Osteoblast (primary cell): ENCODE measurements at regions not wholly inside any gene's neighbourhood (a gene's known extent, or its start where the extent isn't known, plus 50 kb on each side); places are given as distances from the start of the nearest gene placed in this dataset.

Experiments
- DNase-seq: peaks from one replicate; pipeline ENCODE4 v3.0.0; 2011; ENCODE audit warnings: low spot score, mixed read lengths; ENCODE audit not compliant: insufficient read length; ENCODE audit errors: missing footprints
- H2AFZ ChIP-seq: 2 replicates; pipeline ENCODE4 v1.6.0; 2011; ENCODE audit warnings: mild to moderate bottlenecking, low read length
- H3K27ac ChIP-seq: 2 replicates; pipeline ENCODE4 v1.5.1; 2011; ENCODE audit warnings: mild to moderate bottlenecking, low read depth, low read length, moderate library complexity
- H3K27me3 ChIP-seq: 2 replicates; pipeline ENCODE4 v1.6.0; 2012; ENCODE audit warnings: mild to moderate bottlenecking, control low read depth, inconsistent platforms, low read length, moderate library complexity; ENCODE audit not compliant: insufficient read depth
- H3K36me3 ChIP-seq: 2 replicates; pipeline ENCODE4 v1.5.1; 2011; ENCODE audit warnings: mild to moderate bottlenecking, low read length, control low read depth, moderate library complexity; ENCODE audit not compliant: insufficient read depth
- H3K4me1 ChIP-seq: 2 replicates; pipeline ENCODE4 v1.5.1; 2011; ENCODE audit warnings: mild to moderate bottlenecking, low read length, control low read depth, moderate library complexity; ENCODE audit not compliant: insufficient read depth
- H3K4me2 ChIP-seq: 2 replicates; pipeline ENCODE4 v1.6.0; 2011; ENCODE audit warnings: mild to moderate bottlenecking, low read length; ENCODE audit not compliant: insufficient read depth
- H3K4me3 ChIP-seq: fragments of 200-600 bp; sonication (generic); 3 replicates; pipeline ENCODE4 v1.5.1; 2012; ENCODE audit warnings: mild to moderate bottlenecking, low read length, inconsistent platforms; ENCODE audit not compliant: insufficient read depth
- H3K79me2 ChIP-seq: 2 replicates; pipeline ENCODE4 v1.6.0; 2012; ENCODE audit warnings: mild to moderate bottlenecking, low read length, control low read depth, inconsistent platforms; ENCODE audit not compliant: insufficient read depth
- H3K9me3 ChIP-seq: 2 replicates; pipeline ENCODE4 v1.5.1; 2011; ENCODE audit warnings: low read depth, low read length, control low read depth
- H4K20me1 ChIP-seq: 2 replicates; pipeline ENCODE4 v1.6.0; 2012; ENCODE audit warnings: mild to moderate bottlenecking, low read length, control low read depth; ENCODE audit not compliant: insufficient read depth
- TF ChIP-seq, protein P1 (sequence below): IDR thresholded peaks from 2 replicates; pipeline ENCODE4 v1.5.1; 2011; ENCODE audit warnings: mild to moderate bottlenecking, low read depth, low read length, moderate library complexity; ENCODE audit errors: extremely low read depth

DNA sequence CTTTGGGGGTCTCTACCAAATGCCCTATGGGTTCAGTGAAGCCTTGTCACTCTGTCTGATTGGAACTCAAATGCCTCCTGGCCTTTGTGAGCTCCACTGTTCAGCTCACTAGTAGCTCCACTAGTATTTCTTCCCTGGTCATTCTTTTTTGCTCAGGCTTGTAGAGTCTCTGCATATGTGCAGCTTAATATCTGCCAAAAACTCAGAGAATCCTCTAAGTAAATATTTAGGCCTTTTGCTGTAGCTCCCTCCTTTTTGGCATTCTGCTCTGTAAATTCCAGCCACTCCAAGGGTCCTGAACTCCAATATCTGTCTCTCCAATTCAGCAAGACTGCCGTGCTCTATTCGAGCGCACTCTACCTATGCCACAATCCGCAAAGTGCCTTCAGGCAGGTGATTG, 146.5 kb downstream of the MAIP1 start:
- Histone ChIP-seq H3K4me2 (no peak overlapping the region), H3K27me3 (no peaks in the 10 kb centered on the region), H3K4me1 (no peaks in the 10 kb centered on the region), H3K9me3 (no peaks in the 10 kb centered on the region), H4K20me1 (no peaks in the 10 kb centered on the region), H3K27ac (no peak overlapping the region), H3K4me3 (no peak overlapping the region), H3K79me2 (no peaks in the 10 kb centered on the region), H3K36me3 (no peaks in the 10 kb centered on the region), H2AFZ (no peak overlapping the region)
- no peak for DNase-seq
- TF ChIP-seq, protein P1, sequence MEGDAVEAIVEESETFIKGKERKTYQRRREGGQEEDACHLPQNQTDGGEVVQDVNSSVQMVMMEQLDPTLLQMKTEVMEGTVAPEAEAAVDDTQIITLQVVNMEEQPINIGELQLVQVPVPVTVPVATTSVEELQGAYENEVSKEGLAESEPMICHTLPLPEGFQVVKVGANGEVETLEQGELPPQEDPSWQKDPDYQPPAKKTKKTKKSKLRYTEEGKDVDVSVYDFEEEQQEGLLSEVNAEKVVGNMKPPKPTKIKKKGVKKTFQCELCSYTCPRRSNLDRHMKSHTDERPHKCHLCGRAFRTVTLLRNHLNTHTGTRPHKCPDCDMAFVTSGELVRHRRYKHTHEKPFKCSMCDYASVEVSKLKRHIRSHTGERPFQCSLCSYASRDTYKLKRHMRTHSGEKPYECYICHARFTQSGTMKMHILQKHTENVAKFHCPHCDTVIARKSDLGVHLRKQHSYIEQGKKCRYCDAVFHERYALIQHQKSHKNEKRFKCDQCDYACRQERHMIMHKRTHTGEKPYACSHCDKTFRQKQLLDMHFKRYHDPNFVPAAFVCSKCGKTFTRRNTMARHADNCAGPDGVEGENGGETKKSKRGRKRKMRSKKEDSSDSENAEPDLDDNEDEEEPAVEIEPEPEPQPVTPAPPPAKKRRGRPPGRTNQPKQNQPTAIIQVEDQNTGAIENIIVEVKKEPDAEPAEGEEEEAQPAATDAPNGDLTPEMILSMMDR: no peak

DNA sequence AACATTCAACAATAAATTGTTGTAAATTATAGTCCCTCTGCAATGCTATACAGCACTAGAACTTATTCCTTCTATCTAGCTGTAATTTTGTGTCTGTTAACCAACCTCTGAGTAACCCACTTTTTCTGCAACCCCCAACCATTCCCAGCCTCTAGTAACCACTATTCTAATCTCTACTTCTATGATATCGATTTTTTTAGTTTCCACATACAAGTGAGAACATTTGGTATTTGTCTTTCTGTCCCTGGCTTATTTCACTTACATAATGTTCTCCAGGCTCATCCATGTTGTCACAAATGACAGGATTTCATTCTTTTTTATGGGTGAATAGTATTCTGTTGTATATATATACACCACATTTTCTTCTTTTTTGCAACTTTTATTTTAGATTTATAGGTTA, 147.6 kb downstream of the MAIP1 start:
- H3K9me3 ChIP-seq: no peaks in the 10 kb centered on the region
- H3K4me2 ChIP-seq: no peak overlapping the region
- no peak overlapping the region for H3K27ac ChIP-seq
- no peaks in the 10 kb centered on the region for H3K79me2 ChIP-seq
- TF ChIP-seq, protein P1: no peak
- no peaks in the 10 kb centered on the region for H3K27me3 ChIP-seq
- H3K4me1 ChIP-seq: no peaks in the 10 kb centered on the region
- DNase-seq: no peak
- no peaks in the 10 kb centered on the region for H3K36me3 ChIP-seq
- no peak overlapping the region for H3K4me3 ChIP-seq
- no peaks in the 10 kb centered on the region for H4K20me1 ChIP-seq
- no peak overlapping the region for H2AFZ ChIP-seq

DNA sequence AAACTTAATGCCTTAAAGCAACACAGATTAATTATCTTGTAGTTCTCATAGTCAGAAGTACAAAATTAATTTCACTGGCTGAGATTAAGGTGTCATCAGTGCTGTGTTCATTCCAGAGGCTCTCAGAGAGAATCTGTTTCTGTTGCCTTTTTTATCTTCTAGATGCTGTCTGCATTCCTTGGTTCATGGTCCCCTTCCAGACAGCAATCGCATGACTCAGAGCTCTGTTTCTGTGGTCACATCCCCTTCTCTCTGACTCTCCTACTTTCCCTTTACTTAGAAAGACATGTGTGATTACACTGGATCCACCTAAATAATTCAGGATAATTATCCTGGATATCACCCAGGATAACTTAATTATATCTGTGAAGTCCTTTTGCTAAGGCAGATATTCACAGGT, 148.6 kb downstream of the MAIP1 start:
- TF ChIP-seq, protein P1: no peak
- Histone ChIP-seq H3K4me3 (no peak overlapping the region), H3K4me2 (no peak overlapping the region), H4K20me1 (no peaks in the 10 kb centered on the region), H3K27ac (no peak overlapping the region), H3K79me2 (no peaks in the 10 kb centered on the region), H3K27me3 (no peaks in the 10 kb centered on the region), H3K9me3 (no peaks in the 10 kb centered on the region), H3K4me1 (no peaks in the 10 kb centered on the region), H3K36me3 (no peaks in the 10 kb centered on the region), H2AFZ (no peak overlapping the region)
- no peak for DNase-seq

DNA sequence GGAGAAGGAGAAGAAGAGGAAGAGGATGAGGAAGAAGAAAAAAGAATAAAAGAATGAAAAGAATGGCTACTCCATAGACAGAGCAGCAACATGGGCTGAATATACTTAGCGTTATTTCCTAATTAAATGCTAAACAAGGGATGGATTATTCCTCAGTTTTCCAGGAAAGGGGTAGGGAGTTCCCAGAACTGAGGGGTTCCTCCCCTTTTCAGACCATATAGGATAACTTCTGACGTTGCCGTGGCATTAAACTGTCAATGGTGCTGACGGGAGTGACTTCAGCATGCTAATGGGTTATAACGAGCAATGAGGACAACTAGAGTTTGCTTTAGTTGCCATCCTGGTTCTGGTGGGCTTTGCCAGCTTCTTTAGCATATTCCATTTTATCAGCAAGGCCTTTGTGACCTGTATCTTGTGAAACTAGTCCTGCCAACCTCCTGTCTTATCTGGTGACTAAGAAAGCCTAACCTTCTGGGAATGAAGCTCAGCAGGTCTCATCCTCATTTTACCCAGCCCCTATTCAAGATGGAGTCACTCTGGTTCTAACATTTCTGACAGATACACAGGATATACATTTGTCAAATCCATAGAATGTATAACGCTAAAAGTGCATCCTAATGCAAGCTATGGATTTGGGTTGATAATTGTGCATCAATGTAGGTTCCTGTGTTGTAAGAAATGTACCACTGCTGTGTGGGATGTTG, 152.3 kb downstream of the MAIP1 start:
- H3K27ac ChIP-seq: no peak overlapping the region
- H3K4me3 ChIP-seq: no peak overlapping the region
- no peak overlapping the region for H3K4me2 ChIP-seq
- no peaks in the 10 kb centered on the region for H3K4me1 ChIP-seq
- H3K9me3 ChIP-seq: no peaks in the 10 kb centered on the region
- no peaks in the 10 kb centered on the region for H3K79me2 ChIP-seq
- H2AFZ ChIP-seq: no peak overlapping the region
- no peaks in the 10 kb centered on the region for H4K20me1 ChIP-seq
- TF ChIP-seq, protein P1: no peak
- no peaks in the 10 kb centered on the region for H3K27me3 ChIP-seq
- no peak for DNase-seq
- H3K36me3 ChIP-seq: no peaks in the 10 kb centered on the region
